Nucleus accumbens (tissue), 56 donors: ENCODE measurements at regions not wholly inside any gene's neighbourhood (a gene's known extent, or its start where the extent isn't known, plus 50 kb on each side); places are given as distances from the start of the nearest gene placed in this dataset.

Source experiments
- DNase-seq, 56 donors: peaks; one replicate each; lab custom pipeline; 2025; lab: John Stamatoyannopoulos, UW

- DNase-seq: no peak
These were observed 527.9 kb downstream of the SHQ1 start for GRCh38 chr3:72320095-72320954.

GRCh38 chr3:72319194-72320094 is 528.8 kb downstream of the SHQ1 start:
- no peak for DNase-seq

DNA sequence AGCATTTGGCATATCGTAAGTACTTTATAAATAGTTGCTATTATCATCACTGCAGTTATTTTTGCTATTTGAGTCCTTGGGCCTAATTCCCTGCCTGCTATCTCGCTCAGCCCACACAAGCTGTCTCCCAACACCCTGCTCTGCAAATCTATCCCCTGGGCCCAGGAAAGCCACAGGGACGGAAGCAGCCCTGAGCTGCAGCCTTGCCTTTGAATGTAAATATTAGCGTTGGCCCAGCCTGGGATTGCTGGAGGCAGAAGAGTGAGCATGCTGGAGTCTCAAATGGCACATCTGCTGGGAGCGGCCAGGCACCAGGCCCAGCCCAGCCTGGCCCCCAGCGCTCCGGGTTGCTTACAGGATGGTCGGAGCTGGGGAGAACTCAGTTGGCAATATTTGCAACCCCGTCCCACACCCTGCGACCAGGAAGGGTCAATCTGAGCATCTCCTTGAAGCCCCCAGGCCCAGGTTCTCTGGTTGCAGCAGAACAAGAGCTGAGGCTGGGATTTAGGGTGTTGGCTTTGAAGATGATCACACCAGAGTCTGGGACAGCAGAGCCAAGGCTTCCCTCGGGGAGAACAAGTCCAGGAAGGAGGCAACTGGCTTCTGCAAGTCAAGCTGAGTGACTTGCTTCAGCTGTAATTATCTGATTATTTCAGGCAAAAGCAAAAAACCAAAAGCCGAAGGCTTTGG is 529.6 kb downstream of the SHQ1 start:
- DNase-seq: no peak

DNA sequence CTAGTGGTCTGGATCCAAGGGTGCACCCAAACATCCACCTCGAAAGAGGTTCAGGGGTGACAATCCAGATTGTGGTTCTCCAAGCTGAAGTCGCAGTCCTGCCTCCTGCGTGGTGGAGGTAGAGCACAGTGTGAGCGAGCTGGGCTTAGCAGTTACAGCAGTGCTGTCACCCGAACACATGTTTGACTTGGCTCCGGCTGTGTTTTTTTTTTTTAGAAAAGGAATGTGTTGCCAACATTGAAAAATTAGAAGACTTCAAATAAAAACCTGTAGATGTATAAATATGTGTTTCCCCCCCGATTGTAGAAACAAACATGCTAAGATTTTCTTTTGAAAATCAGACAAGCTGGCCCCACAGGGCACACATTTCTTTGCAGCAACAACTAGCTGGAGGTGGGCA is 530.8 kb downstream of the SHQ1 start:
- no peak for DNase-seq

DNA sequence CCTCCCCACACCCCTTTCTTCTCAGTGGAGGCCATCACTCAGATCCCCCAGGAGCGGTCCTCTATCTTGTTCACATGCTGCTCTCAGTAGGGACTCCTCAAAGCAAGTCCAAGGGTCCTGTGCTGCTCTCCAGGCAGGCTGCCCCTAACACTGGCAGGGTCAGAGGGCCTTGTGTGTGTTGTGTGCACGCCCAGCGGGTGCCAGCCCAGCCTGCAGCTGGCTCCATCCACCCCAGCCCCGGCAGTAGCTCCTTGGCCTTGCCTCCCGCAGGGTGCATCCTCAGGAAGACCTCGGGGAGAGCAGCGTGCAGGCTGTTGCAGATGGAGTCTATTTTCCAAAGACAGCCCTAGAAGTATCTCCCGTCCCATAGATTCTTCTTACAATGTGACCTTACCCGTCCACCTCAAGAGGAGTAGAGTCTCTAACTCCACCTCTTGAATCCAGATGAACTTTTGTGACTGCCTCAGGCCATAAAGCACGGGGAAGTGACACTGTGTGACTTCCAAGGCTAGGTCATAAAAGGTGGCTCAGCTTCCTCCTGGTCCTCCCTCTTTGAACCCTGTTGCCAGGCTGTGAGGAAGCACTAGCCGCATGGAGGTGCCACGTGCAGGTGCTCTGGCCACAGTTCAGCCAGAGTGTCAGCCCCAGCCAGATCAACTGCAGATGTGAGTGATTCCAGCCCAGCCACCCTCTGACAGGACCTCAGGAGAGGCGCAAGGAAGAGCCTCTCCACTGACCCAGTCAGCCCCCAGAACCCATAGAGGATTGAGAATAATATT is 531.6 kb downstream of the SHQ1 start:
- DNase-seq: no peak

DNA sequence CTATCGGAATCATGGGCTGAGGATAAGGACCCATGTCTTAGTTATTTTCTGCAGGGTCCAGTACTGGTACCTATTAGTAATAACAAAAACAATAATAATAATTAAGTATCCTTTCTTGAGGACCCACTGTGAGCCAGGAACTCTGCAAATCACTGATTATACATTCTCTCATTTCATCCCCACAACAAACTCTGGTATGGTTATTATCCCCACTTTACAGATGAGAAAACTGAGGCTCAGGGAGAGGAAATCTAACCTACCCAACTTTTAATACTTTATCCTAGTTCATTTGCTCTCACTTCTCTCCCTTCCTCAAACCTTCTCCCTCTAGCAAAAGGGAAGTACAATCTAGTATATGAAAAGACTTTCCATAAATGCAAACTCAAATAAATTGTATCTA is 528.4 kb upstream of the PROK2 start:
- no peak for DNase-seq

GRCh38 chr3:72312339-72312738 is 527.4 kb upstream of the PROK2 start:
- no peak for DNase-seq

DNA sequence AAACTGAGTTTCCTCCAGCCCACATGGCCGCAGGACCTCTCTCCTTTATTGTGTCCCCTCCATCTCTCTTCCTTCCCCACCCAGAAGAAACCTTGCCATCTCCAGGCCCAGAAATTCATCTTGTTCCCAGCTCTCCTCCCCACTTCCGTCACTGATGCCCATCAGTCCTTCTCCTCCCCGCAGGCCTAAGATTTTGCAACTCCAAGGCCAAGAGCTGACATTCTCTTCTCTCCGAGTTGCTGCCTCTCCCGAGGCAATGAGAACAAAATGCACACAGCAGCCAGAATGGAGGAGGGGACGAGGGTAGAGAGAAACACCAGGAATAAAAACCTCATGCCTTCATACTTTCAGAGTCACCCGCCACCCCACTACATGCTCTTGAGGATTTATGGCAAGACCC is 526.5 kb upstream of the PROK2 start:
- no peak for DNase-seq

DNA sequence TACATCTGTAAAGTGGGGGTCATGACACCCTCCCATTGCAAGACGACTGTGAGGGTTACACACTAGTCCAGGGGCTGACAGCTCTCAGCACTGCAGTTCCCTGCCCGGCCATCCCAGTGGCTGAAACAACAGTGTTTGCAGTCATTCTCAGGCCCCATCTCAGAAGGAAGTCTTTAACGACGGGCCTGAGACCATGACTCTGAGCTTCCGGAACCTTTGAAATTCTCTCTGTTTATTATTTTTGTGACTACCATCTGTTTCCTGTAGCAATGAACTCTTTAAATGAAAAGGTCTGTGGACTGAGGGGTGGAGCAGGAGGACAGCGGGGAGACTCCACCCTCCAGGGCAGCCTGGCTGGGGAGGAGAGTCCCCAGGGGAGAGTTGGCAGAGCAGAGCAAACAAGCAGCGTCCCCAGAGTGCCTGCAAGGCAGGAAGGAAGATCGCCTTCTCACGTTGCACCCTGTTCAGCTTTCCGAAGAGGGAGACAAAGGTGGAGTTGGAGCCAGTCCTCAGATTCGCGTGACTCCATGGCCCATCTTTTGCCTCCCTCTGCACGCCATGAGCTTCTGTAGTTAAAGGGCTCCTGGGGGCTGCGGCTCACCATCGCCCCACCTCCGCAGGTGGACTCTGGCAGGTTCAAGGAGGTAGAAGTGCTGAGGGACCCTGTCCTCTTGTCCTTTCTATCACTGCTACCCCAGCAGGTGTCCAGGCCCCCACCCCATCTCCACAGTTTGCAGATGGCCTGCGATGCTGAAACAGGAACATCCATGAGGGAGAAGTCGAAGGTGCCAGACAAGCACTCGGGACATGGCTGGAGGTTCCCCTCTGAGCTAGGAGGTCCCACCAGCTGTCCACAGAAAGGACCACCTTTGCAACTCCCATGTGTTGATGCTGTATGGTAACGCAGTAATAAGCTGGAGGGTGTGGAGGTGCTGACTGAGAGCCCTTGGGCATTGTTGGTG is 525.8 kb upstream of the PROK2 start:
- no peak for DNase-seq

DNA sequence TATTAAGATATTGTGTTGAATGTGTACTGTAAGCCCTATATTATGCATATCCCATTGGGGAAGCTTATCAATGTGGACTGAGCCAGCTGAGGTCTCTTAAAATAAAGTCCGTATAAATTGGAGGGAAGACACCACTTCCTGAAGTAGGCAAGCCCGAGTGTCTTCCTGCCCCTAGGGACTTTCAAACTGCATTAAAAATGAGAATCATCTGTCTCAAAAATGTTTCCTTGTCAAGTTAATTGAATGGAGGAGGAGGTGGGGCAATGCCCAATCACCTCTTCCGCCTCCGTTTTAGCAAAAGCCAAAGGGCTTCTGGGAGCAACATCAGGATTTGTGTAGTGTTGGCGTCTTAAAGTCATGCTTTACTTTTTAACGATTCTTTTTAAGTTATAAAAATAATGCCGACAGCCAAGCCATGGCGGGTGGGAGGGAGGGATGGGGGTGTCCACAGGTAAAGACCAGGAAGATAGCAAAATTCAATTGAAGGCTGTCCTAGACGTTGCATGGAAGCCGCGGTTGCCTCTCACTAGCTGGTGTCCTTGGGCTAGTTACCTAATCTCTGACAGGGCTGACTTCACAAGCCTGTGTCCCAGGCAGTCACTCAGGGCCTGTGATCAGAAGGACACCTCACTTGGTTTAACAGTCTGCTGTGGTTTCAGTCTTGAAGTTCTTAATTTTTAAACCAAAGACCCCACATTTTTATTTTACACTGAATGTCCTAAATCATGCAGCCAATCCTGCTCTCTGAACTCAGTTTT is 524.9 kb upstream of the PROK2 start:
- no peak for DNase-seq

DNA sequence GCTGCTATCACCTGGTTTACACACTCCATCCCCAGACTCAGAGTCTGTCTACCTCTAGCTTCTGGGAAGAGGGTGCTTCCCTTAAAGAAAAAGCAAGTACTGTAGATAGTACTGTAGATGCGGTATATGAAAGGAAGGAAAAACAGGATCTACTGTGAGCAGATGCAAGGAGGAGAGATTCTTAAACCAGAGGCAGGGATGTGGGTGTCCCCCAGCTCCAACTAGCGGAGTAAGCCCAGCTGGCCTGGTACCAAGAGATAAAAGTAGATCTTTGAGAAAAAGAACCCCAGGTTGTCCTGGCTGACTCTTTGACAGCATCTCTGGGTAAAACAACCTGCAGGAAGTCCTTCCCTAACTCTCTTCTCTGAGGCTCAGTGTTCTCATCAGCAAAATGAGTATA is 523.7 kb upstream of the PROK2 start:
- no peak for DNase-seq

DNA sequence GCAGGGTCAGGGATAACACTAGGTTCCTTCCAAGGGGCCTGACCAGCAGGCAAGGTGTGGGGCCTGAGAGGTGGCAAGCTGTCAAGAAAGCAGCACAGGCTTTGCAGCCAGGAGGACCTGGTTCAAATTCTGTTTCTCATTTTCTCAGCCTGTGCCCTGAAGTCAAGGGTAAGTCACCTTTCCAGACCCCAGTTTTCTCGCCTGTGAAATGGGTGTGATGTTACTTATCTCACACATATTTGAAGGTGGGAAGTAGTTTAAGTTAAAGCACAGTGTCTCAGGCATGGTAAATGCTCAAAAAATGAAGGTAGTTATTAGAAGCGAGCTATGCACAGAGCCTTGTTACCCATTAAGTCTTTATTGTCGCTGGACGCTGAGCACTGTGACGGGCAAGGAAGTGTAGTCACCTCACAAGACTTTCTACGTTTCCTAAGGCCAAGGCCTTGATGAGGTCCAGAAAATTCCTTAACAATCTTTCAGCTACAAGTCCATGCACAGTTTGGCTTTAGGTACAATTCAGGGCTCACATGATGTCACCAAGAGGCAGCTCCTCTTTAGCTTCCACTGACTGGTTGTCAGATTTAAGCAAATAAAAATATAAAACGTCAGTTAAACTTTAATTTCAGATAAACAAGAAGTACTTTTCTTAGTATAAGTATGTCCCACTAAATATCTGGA is 522.6 kb upstream of the PROK2 start:
- no peak for DNase-seq

DNA sequence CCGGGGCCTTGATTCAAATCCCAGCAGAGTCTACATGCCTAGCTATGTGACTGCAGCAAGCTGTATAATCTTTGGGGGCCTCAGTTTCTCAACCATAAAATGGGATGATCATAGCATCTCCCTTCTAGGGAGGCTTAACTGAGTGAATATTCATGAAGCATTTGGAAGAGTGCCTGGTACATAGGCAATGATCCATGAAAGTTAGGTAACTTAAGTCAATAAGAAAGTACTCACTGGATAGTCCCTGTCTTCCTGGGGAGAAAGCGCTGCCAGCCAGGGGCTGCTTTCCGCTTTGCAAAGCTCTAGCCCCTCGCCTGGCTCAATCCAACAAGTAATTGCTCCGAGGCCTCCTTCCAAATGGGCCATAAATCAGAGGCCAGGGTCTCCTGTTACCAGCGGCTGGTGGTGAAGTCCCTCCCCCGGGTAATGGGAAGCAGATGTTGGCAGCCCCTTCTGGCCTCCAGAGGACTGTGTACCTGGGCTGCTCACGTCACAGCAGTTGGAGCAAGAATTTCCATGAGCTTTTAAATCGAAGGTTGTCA is 521.9 kb upstream of the PROK2 start:
- no peak for DNase-seq

GRCh38 chr3:72303926-72304325 is 519.0 kb upstream of the PROK2 start:
- no peak for DNase-seq

DNA sequence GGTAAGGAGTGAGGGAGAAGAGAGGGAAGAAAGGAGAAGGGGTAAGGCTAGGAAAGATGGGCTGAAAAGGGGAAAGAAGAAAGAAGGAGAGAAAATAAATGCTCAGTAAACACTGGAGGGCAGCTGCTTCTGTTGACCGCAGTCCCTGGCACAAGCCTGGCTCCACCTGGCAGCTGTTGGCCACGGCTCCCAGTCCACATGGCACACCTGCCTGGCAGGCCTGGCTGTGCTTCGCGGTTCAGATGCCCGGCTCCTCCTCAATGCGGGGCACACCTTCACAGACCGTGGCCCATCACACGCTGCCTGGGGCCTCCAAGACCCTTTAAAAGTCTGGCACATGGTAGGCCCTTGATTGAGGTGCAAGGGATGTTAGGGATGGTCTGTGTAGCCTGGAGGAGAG is 516.8 kb upstream of the PROK2 start:
- DNase-seq: no peak

- no peak for DNase-seq
These were observed 515.7 kb upstream of the PROK2 start for GRCh38 chr3:72300621-72301020.

DNA sequence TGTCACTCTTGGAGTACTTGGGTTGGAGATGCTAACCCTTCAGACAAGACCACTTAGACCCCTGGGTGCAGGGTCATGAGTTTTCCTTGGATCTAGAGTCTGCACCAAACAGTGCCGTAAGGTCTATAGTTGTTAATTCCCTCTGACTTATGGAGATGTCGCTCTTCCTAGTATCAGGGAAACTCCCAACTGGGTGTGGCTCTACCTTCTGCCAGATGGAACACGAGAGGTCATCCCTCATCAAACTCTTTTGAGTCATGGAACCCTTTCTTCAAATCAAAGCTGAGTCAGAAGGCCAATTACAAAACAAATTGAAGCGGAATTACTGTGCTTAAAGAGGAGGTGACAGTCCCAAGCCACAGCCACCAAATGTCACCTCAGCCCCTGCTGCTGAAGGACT is 514.9 kb upstream of the PROK2 start:
- DNase-seq: no peak
